ENCODE measurements at regions not wholly inside any gene's neighbourhood (a gene's known extent, or its start where the extent isn't known, plus 50 kb on each side); places are given as distances from the start of the nearest gene placed in this dataset.

DNA sequence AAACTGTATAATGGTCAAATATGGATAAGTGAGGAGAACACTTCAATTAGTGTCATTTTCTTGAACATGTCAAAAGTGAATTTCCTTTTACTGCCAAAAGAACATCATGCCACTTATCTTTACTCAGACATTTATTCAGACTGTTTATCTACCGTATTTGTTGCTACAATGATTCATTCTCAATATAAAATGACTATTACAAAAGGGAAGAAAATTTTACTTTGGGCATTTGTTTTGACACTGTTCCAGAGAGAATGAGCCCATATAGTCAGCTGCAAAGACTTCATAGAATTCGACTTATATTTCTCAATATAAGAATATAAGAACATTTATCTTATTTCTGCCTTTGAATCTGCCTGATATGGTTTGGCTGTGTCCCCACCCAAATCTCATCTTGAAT lies 1699.1 kb downstream of the BRINP3 start:
- no peak for TF ChIP-seq EZH2 (IDR thresholded peaks at IDR 0.05)
- no peak for TF ChIP-seq POLR2AphosphoS5 (IDR thresholded peaks at IDR 0.05; ENCODE audit: borderline replicate concordance, low read depth, low read length)
- no peak for TF ChIP-seq FOXP2 (optimal IDR thresholded peaks at IDR 0.05; ENCODE audit: control extremely low read depth, extremely low read length, insufficient read depth)

Measured in SK-N-MC (cell line).